CD14-positive monocyte (primary cell): ENCODE measurements at regions not wholly inside any gene's neighbourhood (a gene's known extent, or its start where the extent isn't known, plus 50 kb on each side); places are given as distances from the start of the nearest gene placed in this dataset.

Experiments
- DNase-seq, 3 donors: peaks; one replicate each; pipeline ENCODE4 v3.0.0-alpha.2; 2011 to 2022
- H2AFZ ChIP-seq: 2 replicates; pipeline ENCODE4 v1.6.0; 2012; ENCODE audit warnings: mild to moderate bottlenecking, low read depth, low read length, inconsistent platforms; ENCODE audit not compliant: insufficient read depth, poor library complexity, severe bottlenecking
- H3K27ac ChIP-seq, 2 donors: 1 replicate in 1 of 2; 2 replicates in 1 of 2; pipeline ENCODE4 v1.5.1; 2012 to 2013; ENCODE audit warnings: low read length in 2 of 2, control low read depth in 1 of 2, inconsistent platforms in 1 of 2, low read depth in 1 of 2, mild to moderate bottlenecking in 1 of 2
- H3K27me3 ChIP-seq, 2 donors: one replicate each; pipeline versions ENCODE4 v1.6.0 to v1.6.1; 2011 to 2013; ENCODE audit warnings: low read length in 2 of 2; ENCODE audit not compliant: control insufficient read depth in 2 of 2, insufficient read depth in 2 of 2
- H3K36me3 ChIP-seq, 2 donors: replicated peaks in 1 of 2; 1 replicate in 1 of 2; 2 replicates in 1 of 2; pipeline versions ENCODE4 v1.5.1 to v1.6.1; 2012 to 2013; ENCODE audit warnings: low read length in 2 of 2, control low read depth in 1 of 2, inconsistent platforms in 1 of 2, mild to moderate bottlenecking in 1 of 2; ENCODE audit not compliant: insufficient read depth in 2 of 2, control insufficient read depth in 1 of 2
- H3K4me1 ChIP-seq, 2 donors: 1 replicate in 1 of 2; 2 replicates in 1 of 2; pipeline versions ENCODE4 v1.5.1 to v1.6.1; 2012 to 2013; ENCODE audit warnings: low read length in 2 of 2, control low read depth in 1 of 2, inconsistent platforms in 1 of 2, mild to moderate bottlenecking in 1 of 2, moderate library complexity in 1 of 2; ENCODE audit not compliant: insufficient read depth in 2 of 2, control insufficient read depth in 1 of 2
- H3K4me2 ChIP-seq: replicated peaks from 2 replicates; pipeline ENCODE3; 2012; ENCODE audit warnings: low read length, moderate library complexity, mild to moderate bottlenecking; ENCODE audit not compliant: poor library complexity, severe bottlenecking; ENCODE audit errors: extremely low read depth
- H3K4me3 ChIP-seq, 3 experiments: fragments of 200-600 bp in 1 of 3; sonication (generic) in 1 of 3; replicated peaks in 1 of 3; 1 replicate in 2 of 3; 2 replicates in 1 of 3; pipeline ENCODE4 v1.5.1; 2011 to 2013; ENCODE audit warnings: low read length in 3 of 3, mild to moderate bottlenecking in 3 of 3, control low read depth in 2 of 3, low read depth in 2 of 3, inconsistent platforms in 1 of 3, moderate library complexity in 1 of 3
- H3K79me2 ChIP-seq: 2 replicates; pipeline ENCODE4 v1.6.0; 2012; ENCODE audit warnings: mild to moderate bottlenecking, control low read depth, inconsistent platforms, low read length, moderate library complexity; ENCODE audit not compliant: insufficient read depth
- H3K9ac ChIP-seq: 2 replicates; pipeline ENCODE4 v1.6.0; 2017; ENCODE audit warnings: low read length, mild to moderate bottlenecking; ENCODE audit not compliant: insufficient read depth, poor library complexity, severe bottlenecking
- H3K9me3 ChIP-seq, 2 donors: replicated peaks in 1 of 2; 1 replicate in 1 of 2; 2 replicates in 1 of 2; pipeline versions ENCODE4 v1.5.1 to v1.6.1; 2012 to 2013; ENCODE audit warnings: low read length in 2 of 2, control low read depth in 1 of 2; ENCODE audit not compliant: control insufficient read depth in 1 of 2, insufficient read depth in 1 of 2
- H4K20me1 ChIP-seq: 2 replicates; pipeline ENCODE4 v1.6.0; 2012; ENCODE audit warnings: mild to moderate bottlenecking, low read length, control low read depth, moderate library complexity; ENCODE audit not compliant: insufficient read depth
- H3K27ac Mint-ChIP-seq, 7 donors: one replicate each; pipeline ENCODE4 v1.8.0; 2020; ENCODE audit warnings: mild to moderate bottlenecking in 7 of 7, mixed read lengths in 7 of 7, moderate library complexity in 6 of 7, inconsistent platforms in 2 of 7
- H3K27me3 Mint-ChIP-seq, 3 donors: one replicate each; pipeline ENCODE4 v1.8.0; 2021 to 2022; ENCODE audit warnings: low read depth in 3 of 3, mild to moderate bottlenecking in 3 of 3, mixed read lengths in 3 of 3, moderate library complexity in 3 of 3, inconsistent platforms in 1 of 3
- H3K36me3 Mint-ChIP-seq, 2 donors: one replicate each; pipeline ENCODE4 v1.8.0; 2020; ENCODE audit warnings: mixed read lengths in 2 of 2, inconsistent platforms in 1 of 2, mild to moderate bottlenecking in 1 of 2
- H3K4me1 Mint-ChIP-seq: one replicate; pipeline ENCODE4 v1.8.0; 2020; ENCODE audit warnings: mild to moderate bottlenecking, mixed read lengths
- H3K4me3 Mint-ChIP-seq, 2 donors: one replicate each; pipeline ENCODE4 v1.8.0; 2020; ENCODE audit warnings: mild to moderate bottlenecking in 2 of 2, mixed read lengths in 2 of 2, moderate library complexity in 1 of 2
- H3K9me3 Mint-ChIP-seq, 7 donors: one replicate each; pipeline ENCODE4 v1.8.0; 2020 to 2022; ENCODE audit warnings: mixed read lengths in 7 of 7, mild to moderate bottlenecking in 6 of 7, moderate library complexity in 6 of 7, inconsistent platforms in 2 of 7
- CTCF ChIP-seq: fragments of 200-600 bp; IDR thresholded peaks from one replicate; pipeline ENCODE4 v1.8.0; 2022; ENCODE audit warnings: antibody characterized with exemption, mild to moderate bottlenecking
- WGBS: methylation state at CpG from one replicate; pipeline ENCODE4 v1.1.5; 2013; ENCODE audit warnings: missing lambda C conversion rate; ENCODE audit not compliant: insufficient coverage; 5-methylcytosine and 5-hydroxymethylcytosine counted together
- intact Hi-C, 2 donors: fragments of 100-400 bp; cut with micrococcal nuclease; formaldehyde crosslinking; loops; one replicate each; pipeline versions ENCODE4 v1.15.0 to v1.15.1; 2023

- Histone ChIP-seq H3K9ac (no peak overlapping the region), H3K4me2 (no peak overlapping the region), H3K27ac (no peak overlapping the region), H3K4me1 (no peaks in the 10 kb centered on the region), H3K79me2 (no peaks in the 10 kb centered on the region), H4K20me1 (no peaks in the 10 kb centered on the region), H2AFZ (no peak overlapping the region), H3K9me3 (no peaks in the 10 kb centered on the region), H3K36me3 (no peaks in the 10 kb centered on the region), H3K27me3 (no peaks in the 10 kb centered on the region), H3K4me3 (no peak overlapping the region)
- Mint-ChIP-seq H3K27me3 (peaks cover 0 to 3% (median 0%) of the 10 kb centered on the region in 3 donors), H3K4me3 (no peak overlapping the region), H3K4me1 (no peaks in the 10 kb centered on the region), H3K36me3 (no peaks in the 10 kb centered on the region), H3K27ac (no peak overlapping the region), H3K9me3 (peaks cover 0 to 2% (median 0%) of the 10 kb centered on the region in 7 donors)
- no peak for TF ChIP-seq CTCF
- DNase-seq: no peak
- no CpG with 5 or more reads among the region's 1 CpG for WGBS
- intact Hi-C loops: no loop called here
Observed at GRCh38 chr9:118108971-118109370, 404.8 kb downstream of the TLR4 start.

GRCh38 chr9:118109542-118109941, 405.3 kb downstream of the TLR4 start:
- WGBS: 49% methylated on average over 2 of the region's 3 CpGs
- H3K27me3 Mint-ChIP-seq: peaks cover 0 to 3% (median 0%) of the 10 kb centered on the region in 3 donors
- Histone ChIP-seq H4K20me1 (no peaks in the 10 kb centered on the region), H3K9me3 (no peaks in the 10 kb centered on the region), H3K27ac (no peak overlapping the region), H3K27me3 (no peaks in the 10 kb centered on the region), H3K4me1 (no peaks in the 10 kb centered on the region), H3K36me3 (no peaks in the 10 kb centered on the region), H3K79me2 (no peaks in the 10 kb centered on the region), H3K4me2 (no peak overlapping the region), H2AFZ (no peak overlapping the region), H3K9ac (no peak overlapping the region), H3K4me3 (no peak overlapping the region)
- TF ChIP-seq CTCF: no peak
- no peak overlapping the region for H3K27ac Mint-ChIP-seq
- no peak for DNase-seq
- no peak overlapping the region for H3K4me3 Mint-ChIP-seq
- intact Hi-C loops: no loop called here
- H3K4me1 Mint-ChIP-seq: no peaks in the 10 kb centered on the region
- no peaks in the 10 kb centered on the region for H3K36me3 Mint-ChIP-seq
- H3K9me3 Mint-ChIP-seq: peaks cover 0 to 3% (median 0%) of the 10 kb centered on the region in 7 donors
